GM12878 (cell line): ENCODE measurements at regions not wholly inside any gene's neighbourhood (a gene's known extent, or its start where the extent isn't known, plus 50 kb on each side); places are given as distances from the start of the nearest gene placed in this dataset.

Experiments used
- GABPA ChIP-seq: IDR thresholded peaks from 2 replicates; pipeline ENCODE4 v1.6.1; 2014; ENCODE audit warnings: antibody characterized with exemption, low read depth, mild to moderate bottlenecking, inconsistent platforms
- IKZF1 ChIP-seq: fragments of 450-650 bp; conservative IDR thresholded peaks from 2 replicates; pipeline ENCODE4 v1.6.1; 2017; ENCODE audit warnings: antibody characterized with exemption, mild to moderate bottlenecking
- NKRF ChIP-seq: fragments of 450-650 bp; conservative IDR thresholded peaks from 2 replicates; pipeline ENCODE4 v1.6.1; 2017; ENCODE audit warnings: mild to moderate bottlenecking, moderate library complexity
- NR2C2 ChIP-seq: IDR thresholded peaks from 2 replicates; pipeline ENCODE4 v1.6.1; 2011; ENCODE audit warnings: borderline replicate concordance, low read depth; ENCODE audit not compliant: control insufficient read depth, insufficient read length
- PAX5 ChIP-seq: IDR thresholded peaks from 2 replicates; pipeline ENCODE4 v1.6.1; 2011; ENCODE audit warnings: low read depth, low read length, borderline replicate concordance
- SMAD1 ChIP-seq: fragments of 450-650 bp; IDR thresholded peaks from 2 replicates; pipeline ENCODE4 v1.6.1; 2018; ENCODE audit warnings: mild to moderate bottlenecking, low read depth; ENCODE audit not compliant: partially characterized antibody
- SMARCA5 ChIP-seq: fragments of 450-650 bp; IDR thresholded peaks from 2 replicates; pipeline ENCODE4 v1.6.1; 2017; ENCODE audit warnings: mild to moderate bottlenecking
- STAT3 ChIP-seq: IDR thresholded peaks from 2 replicates; pipeline ENCODE4 v1.6.1; 2011; ENCODE audit warnings: low read depth, low read length, improper control_type of control experiment
- SUPT20H ChIP-seq: IDR thresholded peaks from 2 replicates; pipeline ENCODE4 v1.6.1; 2011; ENCODE audit warnings: low read depth, mild to moderate bottlenecking, low read length, moderate library complexity, borderline replicate concordance; ENCODE audit not compliant: control insufficient read depth
- YBX1 ChIP-seq: fragments of 450-650 bp; IDR thresholded peaks from 2 replicates; pipeline ENCODE4 v1.6.1; 2016; ENCODE audit warnings: antibody characterized with exemption
- TF ChIP-seq, protein P1 (sequence below): fragments of 450-650 bp; formaldehyde crosslinking; IDR thresholded peaks from 2 replicates; pipeline ENCODE4 v1.5.0; 2022; ENCODE audit warnings: mild to moderate bottlenecking, missing genetic modification characterization

DNA sequence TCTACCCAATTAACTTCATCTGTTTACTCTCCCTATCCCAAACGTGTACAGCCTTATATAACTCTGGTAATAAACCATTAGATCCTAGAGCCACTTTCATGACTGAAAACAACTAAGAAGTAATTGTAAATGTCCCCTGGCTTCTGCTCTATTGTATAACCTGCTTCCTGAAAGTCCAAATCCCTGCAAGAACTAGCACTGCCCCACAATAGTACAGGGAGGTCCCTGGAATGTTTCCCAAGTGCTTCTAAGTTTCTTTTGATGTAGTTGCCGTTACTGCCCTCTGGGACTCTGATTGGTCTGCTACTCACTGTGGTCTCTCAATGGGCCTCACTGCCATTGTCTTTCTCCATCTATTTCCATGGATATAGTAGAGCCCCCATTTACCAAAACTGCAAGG, 764.0 kb upstream of the GHITM start (continued):
- TF ChIP-seq PAX5 (no peak), STAT3 (no peak), SUPT20H (no peak), SMARCA5 (no peak), GABPA (no peak), NKRF (no peak), IKZF1 (no peak), YBX1 (no peak), NR2C2 (no peak), SMAD1 (no peak)
- TF ChIP-seq, protein P1, sequence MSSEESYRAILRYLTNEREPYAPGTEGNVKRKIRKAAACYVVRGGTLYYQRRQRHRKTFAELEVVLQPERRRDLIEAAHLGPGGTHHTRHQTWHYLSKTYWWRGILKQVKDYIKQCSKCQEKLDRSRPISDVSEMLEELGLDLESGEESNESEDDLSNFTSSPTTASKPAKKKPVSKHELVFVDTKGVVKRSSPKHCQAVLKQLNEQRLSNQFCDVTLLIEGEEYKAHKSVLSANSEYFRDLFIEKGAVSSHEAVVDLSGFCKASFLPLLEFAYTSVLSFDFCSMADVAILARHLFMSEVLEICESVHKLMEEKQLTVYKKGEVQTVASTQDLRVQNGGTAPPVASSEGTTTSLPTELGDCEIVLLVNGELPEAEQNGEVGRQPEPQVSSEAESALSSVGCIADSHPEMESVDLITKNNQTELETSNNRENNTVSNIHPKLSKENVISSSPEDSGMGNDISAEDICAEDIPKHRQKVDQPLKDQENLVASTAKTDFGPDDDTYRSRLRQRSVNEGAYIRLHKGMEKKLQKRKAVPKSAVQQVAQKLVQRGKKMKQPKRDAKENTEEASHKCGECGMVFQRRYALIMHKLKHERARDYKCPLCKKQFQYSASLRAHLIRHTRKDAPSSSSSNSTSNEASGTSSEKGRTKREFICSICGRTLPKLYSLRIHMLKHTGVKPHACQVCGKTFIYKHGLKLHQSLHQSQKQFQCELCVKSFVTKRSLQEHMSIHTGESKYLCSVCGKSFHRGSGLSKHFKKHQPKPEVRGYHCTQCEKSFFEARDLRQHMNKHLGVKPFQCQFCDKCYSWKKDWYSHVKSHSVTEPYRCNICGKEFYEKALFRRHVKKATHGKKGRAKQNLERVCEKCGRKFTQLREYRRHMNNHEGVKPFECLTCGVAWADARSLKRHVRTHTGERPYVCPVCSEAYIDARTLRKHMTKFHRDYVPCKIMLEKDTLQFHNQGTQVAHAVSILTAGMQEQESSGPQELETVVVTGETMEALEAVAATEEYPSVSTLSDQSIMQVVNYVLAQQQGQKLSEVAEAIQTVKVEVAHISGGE (CRISPR knock-in tag) = no peak
